SU-DHL-6 (cell line): ENCODE measurements at regions not wholly inside any gene's neighbourhood (a gene's known extent, or its start where the extent isn't known, plus 50 kb on each side); places are given as distances from the start of the nearest gene placed in this dataset.
"Not testable (repeated sequence)": the region's sequence is repeated elsewhere in the genome, so short reads cannot be mapped to it uniquely, and the experiment has no call there.

Experiments used
- H2AFZ ChIP-seq: fragments of 200-600 bp; sonication (generic); 2 replicates; pipeline ENCODE4 v1.6.1; 2014; ENCODE audit warnings: low read depth, mild to moderate bottlenecking, moderate library complexity, mixed read lengths, antibody characterized with exemption, low read length; ENCODE audit not compliant: severe bottlenecking
- H3F3A ChIP-seq: fragments of 200-600 bp; shearing (Covaris generic); 2 replicates; pipeline ENCODE4 v1.6.0; 2016; ENCODE audit warnings: antibody characterized with exemption, mild to moderate bottlenecking; ENCODE audit not compliant: insufficient read depth
- H3K27ac ChIP-seq: fragments of 200-600 bp; sonication (generic); 2 replicates; pipeline ENCODE4 v1.5.1; 2016; ENCODE audit warnings: low read depth, mild to moderate bottlenecking, low read length, moderate library complexity, mixed read lengths
- H3K27me3 ChIP-seq: fragments of 200-600 bp; sonication (generic), shearing (Covaris generic); 2 replicates; pipeline ENCODE4 v1.6.0; 2014; ENCODE audit warnings: mild to moderate bottlenecking, low read length
- H3K36me3 ChIP-seq: fragments of 200-600 bp; sonication (generic); 2 replicates; pipeline ENCODE4 v1.6.1; 2014; ENCODE audit warnings: mild to moderate bottlenecking, low read length, mixed read lengths
- H3K4me2 ChIP-seq: fragments of 300-600, 200-600 bp; shearing (Covaris generic), sonication (generic); 2 replicates; pipeline ENCODE4 v1.6.0; 2014; ENCODE audit warnings: low read length, low read depth, mild to moderate bottlenecking; ENCODE audit not compliant: poor library complexity, severe bottlenecking
- H3K4me3 ChIP-seq: fragments of 200-600 bp; sonication (generic); 2 replicates; pipeline ENCODE4 v1.5.1; 2014; ENCODE audit warnings: antibody characterized with exemption, low read length, mild to moderate bottlenecking, mixed read lengths; ENCODE audit not compliant: insufficient read depth, poor library complexity, severe bottlenecking
- H3K79me2 ChIP-seq: fragments of 200-600 bp; sonication (generic); 2 replicates; pipeline ENCODE4 v1.6.1; 2014; ENCODE audit warnings: mild to moderate bottlenecking, low read length, moderate library complexity; ENCODE audit not compliant: insufficient read depth
- H3K9ac ChIP-seq: fragments of 200-600 bp; sonication (generic); 2 replicates; pipeline ENCODE4 v1.7.0; 2014; ENCODE audit warnings: mild to moderate bottlenecking, low read length
- H3K9me2 ChIP-seq: fragments of 200-600 bp; sonication (generic); replicated peaks from 2 replicates; pipeline ENCODE4 v1.6.1; 2014; ENCODE audit warnings: low read length; ENCODE audit not compliant: insufficient read depth
- H3K9me3 ChIP-seq: fragments of 200-600 bp; sonication (generic); 2 replicates; pipeline ENCODE4 v1.6.1; 2014; ENCODE audit warnings: low read length, mixed read lengths; ENCODE audit not compliant: insufficient read depth
- H4K20me1 ChIP-seq: fragments of 200-600 bp; sonication (generic); 2 replicates; pipeline ENCODE4 v1.6.1; 2014; ENCODE audit warnings: low read depth, mild to moderate bottlenecking, antibody characterized with exemption, low read length, moderate library complexity, mixed read lengths
- EZH2phosphoT487 ChIP-seq: fragments of 200-600 bp; sonication (generic), shearing (Covaris generic); conservative IDR thresholded peaks from 2 replicates; pipeline ENCODE4 v1.6.1; 2018; ENCODE audit warnings: mild to moderate bottlenecking, antibody characterized with exemption, low read length, moderate library complexity, mixed read lengths
- TF ChIP-seq, protein P1 (sequence below): fragments of 200-600 bp; sonication (generic); IDR thresholded peaks from one replicate; pipeline ENCODE4 v1.5.1; 2017; ENCODE audit warnings: antibody characterized with exemption, mild to moderate bottlenecking, low read length, moderate library complexity; ENCODE audit not compliant: insufficient read depth, poor library complexity, severe bottlenecking

DNA sequence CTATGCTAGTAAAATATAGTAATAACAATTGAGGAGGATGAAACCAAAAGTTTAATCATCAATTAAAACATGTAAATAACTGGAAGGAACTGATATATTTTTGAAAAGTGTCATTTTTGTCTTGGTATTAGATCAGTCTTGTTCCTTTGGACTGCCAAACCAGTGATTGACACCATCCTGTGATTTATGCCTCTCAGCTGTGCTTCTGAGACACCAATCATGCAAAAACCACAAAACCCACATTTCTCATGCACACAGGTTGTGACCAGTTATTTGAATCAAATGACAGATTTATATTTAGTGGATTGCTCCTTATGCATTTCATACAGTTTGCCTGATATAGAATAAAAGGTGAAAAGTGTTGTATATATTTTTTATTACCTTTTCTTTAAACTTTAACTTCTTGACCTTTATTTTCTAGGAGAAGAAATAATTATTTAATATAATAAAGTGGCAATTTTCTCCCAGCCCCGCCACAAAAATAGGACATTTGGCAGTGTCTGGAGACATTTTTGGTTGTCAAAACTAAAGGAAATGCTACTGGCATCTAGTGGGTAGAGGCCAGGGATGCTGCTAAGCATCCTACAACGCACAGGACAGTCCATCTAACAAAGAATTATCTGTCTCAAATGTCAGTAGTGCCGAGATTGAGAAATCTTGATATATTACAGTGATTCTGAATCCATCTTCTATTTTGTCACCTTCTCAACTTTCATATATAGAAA lies 383.6 kb downstream of the BCKDHB start:
- Histone ChIP-seq H3K36me3 (no peaks in the 10 kb centered on the region), H2AFZ (no peak overlapping the region), H3K9ac (no peak overlapping the region), H3K4me2 (no peak overlapping the region), H3K79me2 (no peaks in the 10 kb centered on the region), H3K27me3 (no peaks in the 10 kb centered on the region), H3K4me3 (no peak overlapping the region), H4K20me1 (no peaks in the 10 kb centered on the region), H3K9me3 (no peaks in the 10 kb centered on the region), H3K9me2 (no peaks in the 10 kb centered on the region), H3K27ac (no peak overlapping the region), H3F3A (no peaks in the 10 kb centered on the region)
- TF ChIP-seq, protein P1, sequence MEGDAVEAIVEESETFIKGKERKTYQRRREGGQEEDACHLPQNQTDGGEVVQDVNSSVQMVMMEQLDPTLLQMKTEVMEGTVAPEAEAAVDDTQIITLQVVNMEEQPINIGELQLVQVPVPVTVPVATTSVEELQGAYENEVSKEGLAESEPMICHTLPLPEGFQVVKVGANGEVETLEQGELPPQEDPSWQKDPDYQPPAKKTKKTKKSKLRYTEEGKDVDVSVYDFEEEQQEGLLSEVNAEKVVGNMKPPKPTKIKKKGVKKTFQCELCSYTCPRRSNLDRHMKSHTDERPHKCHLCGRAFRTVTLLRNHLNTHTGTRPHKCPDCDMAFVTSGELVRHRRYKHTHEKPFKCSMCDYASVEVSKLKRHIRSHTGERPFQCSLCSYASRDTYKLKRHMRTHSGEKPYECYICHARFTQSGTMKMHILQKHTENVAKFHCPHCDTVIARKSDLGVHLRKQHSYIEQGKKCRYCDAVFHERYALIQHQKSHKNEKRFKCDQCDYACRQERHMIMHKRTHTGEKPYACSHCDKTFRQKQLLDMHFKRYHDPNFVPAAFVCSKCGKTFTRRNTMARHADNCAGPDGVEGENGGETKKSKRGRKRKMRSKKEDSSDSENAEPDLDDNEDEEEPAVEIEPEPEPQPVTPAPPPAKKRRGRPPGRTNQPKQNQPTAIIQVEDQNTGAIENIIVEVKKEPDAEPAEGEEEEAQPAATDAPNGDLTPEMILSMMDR, result no peak

GRCh38 chr6:80488190-80488589 lies 381.7 kb downstream of the BCKDHB start:
- H3K9me2 ChIP-seq, result no peaks in the 10 kb centered on the region
- no peaks in the 10 kb centered on the region for H3K36me3 ChIP-seq
- no peaks in the 10 kb centered on the region for H3K79me2 ChIP-seq
- no peak for TF ChIP-seq EZH2phosphoT487
- TF ChIP-seq, protein P1, result no peak
- H3K9me3 ChIP-seq, result no peaks in the 10 kb centered on the region
- H3K27ac ChIP-seq, result no peak overlapping the region
- no peaks in the 10 kb centered on the region for H3K27me3 ChIP-seq
- H3K4me2 ChIP-seq, result no peak overlapping the region
- H4K20me1 ChIP-seq, result no peaks in the 10 kb centered on the region
- no peak overlapping the region for H3K9ac ChIP-seq
- H2AFZ ChIP-seq, result no peak overlapping the region
- no peaks in the 10 kb centered on the region for H3F3A ChIP-seq
- no peak overlapping the region for H3K4me3 ChIP-seq

GRCh38 chr6:80485494-80485893 lies 379.0 kb downstream of the BCKDHB start:
- H4K20me1 ChIP-seq, H3K79me2 ChIP-seq, H3K9ac ChIP-seq, H2AFZ ChIP-seq, H3K27me3 ChIP-seq, H3K4me3 ChIP-seq, H3K9me3 ChIP-seq, H3K36me3 ChIP-seq, H3K9me2 ChIP-seq, H3K27ac ChIP-seq, H3K4me2 ChIP-seq, H3F3A ChIP-seq: not testable (repeated sequence)

GRCh38 chr6:80482056-80482455 lies 375.6 kb downstream of the BCKDHB start:
- Histone ChIP-seq H3K9ac (no peak overlapping the region), H3K79me2 (no peaks in the 10 kb centered on the region), H3K4me2 (no peak overlapping the region), H3K4me3 (no peak overlapping the region), H3K9me3 (no peaks in the 10 kb centered on the region), H4K20me1 (no peaks in the 10 kb centered on the region), H3F3A (no peaks in the 10 kb centered on the region), H3K9me2 (no peaks in the 10 kb centered on the region), H3K36me3 (no peaks in the 10 kb centered on the region), H2AFZ (no peak overlapping the region), H3K27me3 (no peaks in the 10 kb centered on the region), H3K27ac (no peak overlapping the region)
- TF ChIP-seq EZH2phosphoT487, result no peak
- TF ChIP-seq, protein P1, result no peak
